ENCODE measurements at regions not wholly inside any gene's neighbourhood (a gene's known extent, or its start where the extent isn't known, plus 50 kb on each side); places are given as distances from the start of the nearest gene placed in this dataset.

DNA sequence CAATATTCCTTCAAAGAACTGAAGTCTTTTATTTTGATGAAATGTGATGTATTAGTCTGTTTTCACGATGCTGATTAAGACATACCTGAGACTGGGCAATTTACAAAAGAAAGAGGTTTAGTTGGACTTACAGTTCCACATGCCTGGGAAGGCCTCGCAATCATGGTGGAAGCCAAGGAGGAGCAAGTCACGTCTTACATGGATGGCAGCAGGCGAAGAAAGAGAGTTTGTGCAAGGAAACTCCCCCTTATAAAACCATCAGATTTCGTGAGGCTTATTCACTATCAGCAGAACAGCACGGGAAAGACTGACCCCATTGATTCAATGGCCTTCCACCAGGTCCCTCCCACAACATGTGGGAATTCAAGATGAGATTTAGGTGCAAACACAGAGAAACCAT is 750.3 kb upstream of the KCND2 start:
- DNase-seq (ENCODE audit: low spot score in 2 of 2) = no peak
- Histone ChIP-seq H3K9me3 (peaks cover 0 to 20% (median 0%) of the 10 kb centered on the region in 4 donors), H3K27ac (no peak overlapping the region), H3K4me1 (no peaks in the 10 kb centered on the region), H3K27me3 (no peaks in the 10 kb centered on the region), H3K4me3 (no peak overlapping the region), H3K36me3 (no peaks in the 10 kb centered on the region)
- WGBS, 2 donors = 85 to 93% methylated on average over 6 of the region's 6 CpGs
- TF ChIP-seq POLR2A (IDR thresholded peaks at IDR 0.05) (no peak), EP300 (IDR thresholded peaks at IDR 0.05) (no peak)
- TF ChIP-seq, protein P1, sequence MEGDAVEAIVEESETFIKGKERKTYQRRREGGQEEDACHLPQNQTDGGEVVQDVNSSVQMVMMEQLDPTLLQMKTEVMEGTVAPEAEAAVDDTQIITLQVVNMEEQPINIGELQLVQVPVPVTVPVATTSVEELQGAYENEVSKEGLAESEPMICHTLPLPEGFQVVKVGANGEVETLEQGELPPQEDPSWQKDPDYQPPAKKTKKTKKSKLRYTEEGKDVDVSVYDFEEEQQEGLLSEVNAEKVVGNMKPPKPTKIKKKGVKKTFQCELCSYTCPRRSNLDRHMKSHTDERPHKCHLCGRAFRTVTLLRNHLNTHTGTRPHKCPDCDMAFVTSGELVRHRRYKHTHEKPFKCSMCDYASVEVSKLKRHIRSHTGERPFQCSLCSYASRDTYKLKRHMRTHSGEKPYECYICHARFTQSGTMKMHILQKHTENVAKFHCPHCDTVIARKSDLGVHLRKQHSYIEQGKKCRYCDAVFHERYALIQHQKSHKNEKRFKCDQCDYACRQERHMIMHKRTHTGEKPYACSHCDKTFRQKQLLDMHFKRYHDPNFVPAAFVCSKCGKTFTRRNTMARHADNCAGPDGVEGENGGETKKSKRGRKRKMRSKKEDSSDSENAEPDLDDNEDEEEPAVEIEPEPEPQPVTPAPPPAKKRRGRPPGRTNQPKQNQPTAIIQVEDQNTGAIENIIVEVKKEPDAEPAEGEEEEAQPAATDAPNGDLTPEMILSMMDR (IDR thresholded peaks at IDR 0.05) = no peak

DNA sequence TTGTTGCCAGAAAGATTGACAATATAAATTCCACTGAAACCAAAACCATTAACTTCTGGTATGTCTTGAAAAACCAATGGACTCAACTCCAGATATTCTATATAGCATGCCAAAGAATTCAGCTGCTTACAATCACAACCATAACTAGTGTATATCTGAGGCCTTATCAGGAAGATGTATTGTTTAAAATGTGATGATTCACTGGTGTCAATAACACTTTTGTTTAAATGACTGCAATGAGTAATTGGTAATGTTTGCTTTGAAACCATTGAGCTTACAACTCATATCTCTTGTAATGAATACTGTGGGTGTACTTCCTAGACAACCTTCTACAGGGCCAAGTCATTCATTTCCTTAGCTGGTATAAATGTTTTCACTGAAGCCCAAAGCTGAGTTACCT is 727.9 kb upstream of the KCND2 start:
- TF ChIP-seq, protein P1 (IDR thresholded peaks at IDR 0.05) = no peak
- TF ChIP-seq POLR2A (IDR thresholded peaks at IDR 0.05) (no peak), EP300 (IDR thresholded peaks at IDR 0.05) (no peak)
- Histone ChIP-seq H3K27me3 (no peaks in the 10 kb centered on the region), H3K4me1 (no peaks in the 10 kb centered on the region), H3K9me3 (no peaks in the 10 kb centered on the region), H3K36me3 (no peaks in the 10 kb centered on the region), H3K27ac (no peak overlapping the region), H3K4me3 (no peak overlapping the region)
- no peak for DNase-seq (ENCODE audit: low spot score in 2 of 2)

DNA sequence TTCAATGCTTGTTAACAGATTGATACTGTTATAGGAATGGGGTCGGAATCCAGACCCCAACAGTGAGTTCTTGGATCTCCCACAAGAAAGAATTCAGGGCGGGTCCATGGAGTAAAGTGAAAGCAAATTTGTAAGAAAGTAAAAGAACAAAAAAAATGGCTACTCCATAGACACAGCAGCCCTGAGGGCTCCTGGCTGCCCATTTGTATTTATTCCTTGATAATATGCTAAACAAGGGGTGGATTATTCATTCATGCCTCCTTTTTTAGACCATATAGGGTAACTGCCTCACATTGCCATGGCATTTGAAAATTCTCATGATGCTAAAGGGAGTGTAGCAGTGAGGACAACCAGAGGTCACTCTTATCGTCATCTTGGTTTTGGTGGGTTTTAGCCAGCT is 717.2 kb upstream of the KCND2 start:
- Histone ChIP-seq H3K27me3 (no peaks in the 10 kb centered on the region), H3K4me1 (no peaks in the 10 kb centered on the region), H3K9me3 (no peaks in the 10 kb centered on the region), H3K4me3 (no peak overlapping the region), H3K36me3 (no peaks in the 10 kb centered on the region), H3K27ac (no peak overlapping the region)
- WGBS, 2 donors = 72 to 80% methylated on average over 3 of the region's 3 CpGs
- DNase-seq (ENCODE audit: low spot score in 2 of 2) = no peak
- TF ChIP-seq, protein P1 (IDR thresholded peaks at IDR 0.05) = no peak
- no peak for TF ChIP-seq POLR2A (IDR thresholded peaks at IDR 0.05)
- TF ChIP-seq EP300 (IDR thresholded peaks at IDR 0.05) = no peak

DNA sequence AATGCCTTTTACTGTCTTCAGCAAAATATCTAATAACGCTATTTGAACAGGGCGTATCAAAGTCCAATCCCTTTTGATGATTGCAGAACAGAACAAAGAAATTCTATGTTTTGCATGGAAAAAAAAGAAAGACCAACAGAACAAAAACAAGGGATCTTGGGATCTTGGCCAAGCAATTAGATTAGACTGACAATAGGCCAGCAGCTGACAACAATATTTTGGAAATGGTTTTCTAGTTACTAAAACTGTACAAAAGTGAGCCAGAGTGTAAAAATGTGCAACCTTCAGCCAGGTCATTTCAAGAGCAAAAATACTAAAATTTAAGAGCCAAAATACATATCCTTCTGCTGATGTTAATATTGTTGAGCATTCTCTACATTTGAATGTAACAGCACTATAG is 716.5 kb upstream of the KCND2 start:
- DNase-seq (ENCODE audit: low spot score in 2 of 2) = no peak
- Histone ChIP-seq H3K36me3 (no peaks in the 10 kb centered on the region), H3K27me3 (no peaks in the 10 kb centered on the region), H3K27ac (no peak overlapping the region), H3K9me3 (no peaks in the 10 kb centered on the region), H3K4me1 (no peaks in the 10 kb centered on the region), H3K4me3 (no peak overlapping the region)
- 66% methylated on average over 2 of the region's 2 CpGs for WGBS, 2 donors
- no peak for TF ChIP-seq EP300 (IDR thresholded peaks at IDR 0.05)
- TF ChIP-seq, protein P1 (IDR thresholded peaks at IDR 0.05) = no peak
- no peak for TF ChIP-seq POLR2A (IDR thresholded peaks at IDR 0.05)

DNA sequence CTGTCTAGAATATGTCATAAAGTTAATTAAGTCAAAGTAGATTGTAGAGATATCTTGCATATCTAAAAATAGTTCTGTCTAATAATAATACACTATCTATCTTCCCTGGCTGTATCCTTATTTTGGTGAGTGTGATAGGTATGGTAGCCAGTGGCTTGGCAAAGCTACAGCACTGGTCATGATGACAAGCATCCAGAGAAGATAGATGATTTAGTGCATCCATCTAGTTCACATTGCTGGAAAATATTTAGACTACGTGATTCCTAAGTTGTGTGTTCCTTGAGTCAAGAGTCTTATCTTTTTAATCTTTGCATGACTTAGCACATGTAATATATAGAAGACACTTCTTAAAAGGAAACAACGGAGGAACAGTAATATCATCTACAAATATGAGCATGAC is 711.2 kb upstream of the KCND2 start:
- Histone ChIP-seq H3K27ac (no peak overlapping the region), H3K27me3 (no peaks in the 10 kb centered on the region), H3K4me3 (no peak overlapping the region), H3K9me3 (no peaks in the 10 kb centered on the region), H3K36me3 (no peaks in the 10 kb centered on the region), H3K4me1 (no peaks in the 10 kb centered on the region)
- TF ChIP-seq POLR2A (IDR thresholded peaks at IDR 0.05) (no peak), EP300 (IDR thresholded peaks at IDR 0.05) (no peak)
- TF ChIP-seq, protein P1 (IDR thresholded peaks at IDR 0.05) = no peak
- DNase-seq (ENCODE audit: low spot score in 2 of 2) = no peak
- WGBS, 2 donors = 78 to 86% methylated on average over 2 of the region's 2 CpGs

Data from tibial nerve (tissue), 4 donors.